ENCODE measurements at regions not wholly inside any gene's neighbourhood (a gene's known extent, or its start where the extent isn't known, plus 50 kb on each side); places are given as distances from the start of the nearest gene placed in this dataset.

DNA sequence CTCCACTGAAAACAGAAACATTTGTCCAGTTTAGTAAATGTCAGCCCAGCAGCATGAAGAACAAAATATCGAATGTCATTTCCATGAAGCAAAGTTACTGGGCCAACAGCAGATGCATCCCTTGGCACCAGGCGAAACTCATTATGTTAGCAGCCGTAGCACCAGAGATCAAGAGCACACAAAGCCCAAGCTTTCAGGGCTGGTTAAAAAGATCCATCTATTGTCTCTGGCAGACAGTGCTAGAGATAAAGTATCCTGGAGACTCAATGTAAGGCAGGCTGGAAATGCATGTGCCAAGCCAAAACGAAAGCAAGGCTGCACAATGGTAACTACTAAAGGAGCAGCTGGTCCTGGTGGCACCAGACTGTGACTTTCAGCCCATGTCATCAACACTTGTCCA is 120.3 kb upstream of the PLEKHG7 start:
- H3K4me1 ChIP-seq (ENCODE audit: insufficient read depth, poor library complexity, severe bottlenecking) = no peaks in the 10 kb centered on the region
- DNase-seq (ENCODE audit: low spot score) (no peak), ATAC-seq (ENCODE audit: low read depth) (no peak)
- H3K36me3 ChIP-seq (ENCODE audit: low read depth) = no peaks in the 10 kb centered on the region
- H3K27ac ChIP-seq (ENCODE audit: poor library complexity, severe bottlenecking) = no peak overlapping the region
- no peak overlapping the region for H3K4me3 ChIP-seq (ENCODE audit: severe bottlenecking)
- TF ChIP-seq, protein P1, sequence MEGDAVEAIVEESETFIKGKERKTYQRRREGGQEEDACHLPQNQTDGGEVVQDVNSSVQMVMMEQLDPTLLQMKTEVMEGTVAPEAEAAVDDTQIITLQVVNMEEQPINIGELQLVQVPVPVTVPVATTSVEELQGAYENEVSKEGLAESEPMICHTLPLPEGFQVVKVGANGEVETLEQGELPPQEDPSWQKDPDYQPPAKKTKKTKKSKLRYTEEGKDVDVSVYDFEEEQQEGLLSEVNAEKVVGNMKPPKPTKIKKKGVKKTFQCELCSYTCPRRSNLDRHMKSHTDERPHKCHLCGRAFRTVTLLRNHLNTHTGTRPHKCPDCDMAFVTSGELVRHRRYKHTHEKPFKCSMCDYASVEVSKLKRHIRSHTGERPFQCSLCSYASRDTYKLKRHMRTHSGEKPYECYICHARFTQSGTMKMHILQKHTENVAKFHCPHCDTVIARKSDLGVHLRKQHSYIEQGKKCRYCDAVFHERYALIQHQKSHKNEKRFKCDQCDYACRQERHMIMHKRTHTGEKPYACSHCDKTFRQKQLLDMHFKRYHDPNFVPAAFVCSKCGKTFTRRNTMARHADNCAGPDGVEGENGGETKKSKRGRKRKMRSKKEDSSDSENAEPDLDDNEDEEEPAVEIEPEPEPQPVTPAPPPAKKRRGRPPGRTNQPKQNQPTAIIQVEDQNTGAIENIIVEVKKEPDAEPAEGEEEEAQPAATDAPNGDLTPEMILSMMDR (IDR thresholded peaks at IDR 0.05; ENCODE audit: poor library complexity, severe bottlenecking) = no peak
- H3K9me3 ChIP-seq (ENCODE audit: severe bottlenecking) = no peaks in the 10 kb centered on the region
- no peaks in the 10 kb centered on the region for H3K27me3 ChIP-seq (ENCODE audit: insufficient read depth, poor library complexity, severe bottlenecking)

DNA sequence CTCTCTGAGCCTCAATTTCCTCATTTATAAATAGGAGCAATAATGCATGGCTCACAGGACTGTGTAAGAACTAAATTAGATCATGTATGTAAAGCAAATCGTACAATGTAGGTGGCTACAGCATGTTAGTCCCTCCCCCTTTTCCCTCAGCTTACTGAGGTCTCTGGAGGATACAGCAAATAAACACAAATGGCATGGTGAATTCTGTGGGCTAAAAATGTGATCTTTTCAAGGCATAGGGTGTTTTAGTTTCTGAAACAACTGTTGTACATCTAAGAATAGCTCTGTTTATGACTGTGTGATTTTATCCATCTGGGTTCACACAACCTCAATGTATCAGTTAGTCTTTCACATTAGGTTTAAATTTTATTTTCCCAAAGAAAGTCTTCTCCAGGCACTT is 121.2 kb upstream of the PLEKHG7 start:
- DNase-seq (ENCODE audit: low spot score) = no peak
- H3K4me1 ChIP-seq (ENCODE audit: insufficient read depth, poor library complexity, severe bottlenecking) = no peaks in the 10 kb centered on the region
- no peak overlapping the region for H3K27ac ChIP-seq (ENCODE audit: poor library complexity, severe bottlenecking)
- no peaks in the 10 kb centered on the region for H3K9me3 ChIP-seq (ENCODE audit: severe bottlenecking)
- TF ChIP-seq, protein P1 (IDR thresholded peaks at IDR 0.05; ENCODE audit: poor library complexity, severe bottlenecking) = no peak
- no peaks in the 10 kb centered on the region for H3K36me3 ChIP-seq (ENCODE audit: low read depth)
- no peaks in the 10 kb centered on the region for H3K27me3 ChIP-seq (ENCODE audit: insufficient read depth, poor library complexity, severe bottlenecking)
- no peak for ATAC-seq (ENCODE audit: low read depth)
- no peak overlapping the region for H3K4me3 ChIP-seq (ENCODE audit: severe bottlenecking)

- Histone ChIP-seq H3K4me1 (ENCODE audit: insufficient read depth, poor library complexity, severe bottlenecking) (peaks cover 5% of the 10 kb centered on the region), H3K9me3 (ENCODE audit: severe bottlenecking) (peaks cover 3% of the 10 kb centered on the region), H3K36me3 (ENCODE audit: low read depth) (no peaks in the 10 kb centered on the region), H3K27ac (ENCODE audit: poor library complexity, severe bottlenecking) (peak overlapping the region; percentile 26), H3K4me3 (ENCODE audit: severe bottlenecking) (no peak overlapping the region), H3K27me3 (ENCODE audit: insufficient read depth, poor library complexity, severe bottlenecking) (no peaks in the 10 kb centered on the region)
- ATAC-seq (ENCODE audit: low read depth) = no peak
- no peak for DNase-seq (ENCODE audit: low spot score)
- TF ChIP-seq, protein P1 (IDR thresholded peaks at IDR 0.05; ENCODE audit: poor library complexity, severe bottlenecking) = no peak
These were observed 127.7 kb upstream of the PLEKHG7 start for GRCh38 chr12:92574911-92575570.

GRCh38 chr12:92574051-92574783 is 128.6 kb upstream of the PLEKHG7 start:
- H3K36me3 ChIP-seq (ENCODE audit: low read depth) = no peaks in the 10 kb centered on the region
- no peak overlapping the region for H3K4me3 ChIP-seq (ENCODE audit: severe bottlenecking)
- DNase-seq (ENCODE audit: low spot score) = no peak
- TF ChIP-seq, protein P1 (IDR thresholded peaks at IDR 0.05; ENCODE audit: poor library complexity, severe bottlenecking) = peak; percentile 39
- no peaks in the 10 kb centered on the region for H3K27me3 ChIP-seq (ENCODE audit: insufficient read depth, poor library complexity, severe bottlenecking)
- peaks cover 3% of the 10 kb centered on the region for H3K9me3 ChIP-seq (ENCODE audit: severe bottlenecking)
- peak; percentile 42; the same call in 1 of the 3 replicates for ATAC-seq (ENCODE audit: low read depth)
- H3K27ac ChIP-seq (ENCODE audit: poor library complexity, severe bottlenecking) = peak overlapping the region; percentile 26
- H3K4me1 ChIP-seq (ENCODE audit: insufficient read depth, poor library complexity, severe bottlenecking) = peaks cover 5% of the 10 kb centered on the region

- TF ChIP-seq, protein P1 (IDR thresholded peaks at IDR 0.05; ENCODE audit: poor library complexity, severe bottlenecking) = no peak
- ATAC-seq (ENCODE audit: low read depth) = peak; percentile 48; the same call in 1 of the 3 replicates
- Histone ChIP-seq H3K9me3 (ENCODE audit: severe bottlenecking) (peaks cover 3% of the 10 kb centered on the region), H3K27me3 (ENCODE audit: insufficient read depth, poor library complexity, severe bottlenecking) (no peaks in the 10 kb centered on the region), H3K27ac (ENCODE audit: poor library complexity, severe bottlenecking) (peak overlapping the region; percentile 26), H3K4me3 (ENCODE audit: severe bottlenecking) (no peak overlapping the region), H3K36me3 (ENCODE audit: low read depth) (no peaks in the 10 kb centered on the region), H3K4me1 (ENCODE audit: insufficient read depth, poor library complexity, severe bottlenecking) (peaks cover 11% of the 10 kb centered on the region)
- DNase-seq (ENCODE audit: low spot score) = no peak
These were observed 129.7 kb upstream of the PLEKHG7 start for GRCh38 chr12:92573104-92573503.
